OCI-LY3 (cell line): ENCODE measurements at regions not wholly inside any gene's neighbourhood (a gene's known extent, or its start where the extent isn't known, plus 50 kb on each side); places are given as distances from the start of the nearest gene placed in this dataset.

ENCODE experiments used
- EZH2phosphoT487 ChIP-seq: fragments of 200-600 bp; shearing (Covaris generic); IDR thresholded peaks from 2 replicates; pipeline ENCODE4 v1.6.1; 2018; ENCODE audit warnings: antibody characterized with exemption, mixed run types, low read depth
- TF ChIP-seq, protein P1 (sequence below): fragments of 200-600, 300-600 bp; sonication (generic); IDR thresholded peaks from 2 replicates; pipeline ENCODE4 v1.5.1; 2014; ENCODE audit warnings: antibody characterized with exemption, low read length, low read depth

DNA sequence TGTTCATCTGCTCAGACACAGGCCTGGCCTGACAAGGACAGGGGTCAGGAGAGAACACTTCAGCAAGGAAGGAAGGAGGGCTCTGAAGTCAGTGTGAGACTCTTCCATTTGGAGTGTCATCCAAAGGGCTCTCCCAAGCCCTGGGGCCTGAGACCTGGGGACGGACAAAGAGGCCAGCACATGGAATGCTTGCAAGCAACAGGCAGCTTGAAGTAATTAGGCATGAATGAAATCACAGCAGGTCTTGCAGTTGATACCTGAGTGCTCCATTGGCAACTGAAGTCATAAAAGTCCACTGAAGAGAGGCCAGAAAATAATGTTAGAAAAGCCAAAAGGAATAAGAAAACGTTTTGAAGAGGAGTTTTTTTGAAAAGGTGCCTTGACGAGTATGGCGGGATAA, 231.7 kb downstream of the VAPA start:
- TF ChIP-seq, protein P1, sequence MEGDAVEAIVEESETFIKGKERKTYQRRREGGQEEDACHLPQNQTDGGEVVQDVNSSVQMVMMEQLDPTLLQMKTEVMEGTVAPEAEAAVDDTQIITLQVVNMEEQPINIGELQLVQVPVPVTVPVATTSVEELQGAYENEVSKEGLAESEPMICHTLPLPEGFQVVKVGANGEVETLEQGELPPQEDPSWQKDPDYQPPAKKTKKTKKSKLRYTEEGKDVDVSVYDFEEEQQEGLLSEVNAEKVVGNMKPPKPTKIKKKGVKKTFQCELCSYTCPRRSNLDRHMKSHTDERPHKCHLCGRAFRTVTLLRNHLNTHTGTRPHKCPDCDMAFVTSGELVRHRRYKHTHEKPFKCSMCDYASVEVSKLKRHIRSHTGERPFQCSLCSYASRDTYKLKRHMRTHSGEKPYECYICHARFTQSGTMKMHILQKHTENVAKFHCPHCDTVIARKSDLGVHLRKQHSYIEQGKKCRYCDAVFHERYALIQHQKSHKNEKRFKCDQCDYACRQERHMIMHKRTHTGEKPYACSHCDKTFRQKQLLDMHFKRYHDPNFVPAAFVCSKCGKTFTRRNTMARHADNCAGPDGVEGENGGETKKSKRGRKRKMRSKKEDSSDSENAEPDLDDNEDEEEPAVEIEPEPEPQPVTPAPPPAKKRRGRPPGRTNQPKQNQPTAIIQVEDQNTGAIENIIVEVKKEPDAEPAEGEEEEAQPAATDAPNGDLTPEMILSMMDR = no peak
- TF ChIP-seq EZH2phosphoT487 = no peak
